Esophagus squamous epithelium (tissue), 4 donors: ENCODE measurements at regions not wholly inside any gene's neighbourhood (a gene's known extent, or its start where the extent isn't known, plus 50 kb on each side); places are given as distances from the start of the nearest gene placed in this dataset.

Source experiments
- POLR2A ChIP-seq, 4 donors: fragments of 450-650 bp; IDR thresholded peaks; one replicate each; pipeline ENCODE4 v1.6.1; 2017; ENCODE audit warnings: antibody characterized with exemption in 4 of 4, mild to moderate bottlenecking in 4 of 4, moderate library complexity in 3 of 4
- TF ChIP-seq, protein P1 (sequence below), 6 experiments: fragments of 450-650 bp in 4 of 6; fragments of 200-600 bp in 2 of 6; sonication (generic) in 2 of 6; IDR thresholded peaks; one replicate each; pipeline ENCODE4 v1.5.1; 2016 to 2019; ENCODE audit warnings: antibody characterized with exemption in 6 of 6, mild to moderate bottlenecking in 4 of 6, moderate library complexity in 4 of 6

DNA sequence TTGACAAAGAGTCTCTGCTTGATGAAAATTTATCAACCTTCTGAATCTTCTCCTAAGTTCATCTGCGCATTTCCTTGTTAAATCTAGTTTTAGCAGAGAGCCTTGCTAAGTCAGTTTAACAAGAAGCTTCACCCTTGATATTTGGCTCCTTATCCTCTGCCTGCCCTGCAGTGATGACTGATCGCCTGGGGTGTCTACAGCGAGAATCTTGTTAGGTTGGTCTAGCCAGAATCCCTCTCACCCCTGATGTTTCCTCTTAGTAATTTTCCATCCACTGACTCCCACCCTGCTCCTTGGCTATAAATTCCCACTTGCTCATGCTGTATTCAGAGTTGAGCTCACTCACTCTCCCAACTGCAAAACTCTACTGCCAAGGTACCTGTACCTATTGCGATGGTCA lies 114.1 kb downstream of the TENT5A start:
- TF ChIP-seq, protein P1, sequence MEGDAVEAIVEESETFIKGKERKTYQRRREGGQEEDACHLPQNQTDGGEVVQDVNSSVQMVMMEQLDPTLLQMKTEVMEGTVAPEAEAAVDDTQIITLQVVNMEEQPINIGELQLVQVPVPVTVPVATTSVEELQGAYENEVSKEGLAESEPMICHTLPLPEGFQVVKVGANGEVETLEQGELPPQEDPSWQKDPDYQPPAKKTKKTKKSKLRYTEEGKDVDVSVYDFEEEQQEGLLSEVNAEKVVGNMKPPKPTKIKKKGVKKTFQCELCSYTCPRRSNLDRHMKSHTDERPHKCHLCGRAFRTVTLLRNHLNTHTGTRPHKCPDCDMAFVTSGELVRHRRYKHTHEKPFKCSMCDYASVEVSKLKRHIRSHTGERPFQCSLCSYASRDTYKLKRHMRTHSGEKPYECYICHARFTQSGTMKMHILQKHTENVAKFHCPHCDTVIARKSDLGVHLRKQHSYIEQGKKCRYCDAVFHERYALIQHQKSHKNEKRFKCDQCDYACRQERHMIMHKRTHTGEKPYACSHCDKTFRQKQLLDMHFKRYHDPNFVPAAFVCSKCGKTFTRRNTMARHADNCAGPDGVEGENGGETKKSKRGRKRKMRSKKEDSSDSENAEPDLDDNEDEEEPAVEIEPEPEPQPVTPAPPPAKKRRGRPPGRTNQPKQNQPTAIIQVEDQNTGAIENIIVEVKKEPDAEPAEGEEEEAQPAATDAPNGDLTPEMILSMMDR (IDR thresholded peaks at IDR 0.05), result no peak
- TF ChIP-seq POLR2A (IDR thresholded peaks at IDR 0.05), result no peak
